ENCODE measurements at regions not wholly inside any gene's neighbourhood (a gene's known extent, or its start where the extent isn't known, plus 50 kb on each side); places are given as distances from the start of the nearest gene placed in this dataset.
A peak's percentile ranks its signal among the peaks of the same experiment; 100 is the strongest.

DNA sequence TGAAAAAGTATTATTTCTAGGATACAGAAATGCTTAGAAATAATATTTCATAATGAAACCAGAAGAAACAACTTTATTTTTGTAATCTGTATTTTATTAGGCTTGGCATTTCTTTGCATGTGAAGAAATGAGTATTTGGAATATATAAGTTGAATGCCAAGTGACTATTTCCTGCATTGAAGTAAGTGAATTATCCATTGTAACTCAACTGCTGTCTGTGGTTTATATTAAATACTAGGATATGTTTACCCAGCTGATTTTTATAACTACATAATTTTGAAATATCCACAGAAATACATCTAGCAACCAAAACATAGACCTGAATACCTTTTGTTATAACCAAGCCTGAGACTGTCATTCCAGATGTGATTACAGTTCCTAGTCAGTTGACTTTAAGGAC is 207.6 kb downstream of the THBS2 start:
- TF ChIP-seq, protein P1, sequence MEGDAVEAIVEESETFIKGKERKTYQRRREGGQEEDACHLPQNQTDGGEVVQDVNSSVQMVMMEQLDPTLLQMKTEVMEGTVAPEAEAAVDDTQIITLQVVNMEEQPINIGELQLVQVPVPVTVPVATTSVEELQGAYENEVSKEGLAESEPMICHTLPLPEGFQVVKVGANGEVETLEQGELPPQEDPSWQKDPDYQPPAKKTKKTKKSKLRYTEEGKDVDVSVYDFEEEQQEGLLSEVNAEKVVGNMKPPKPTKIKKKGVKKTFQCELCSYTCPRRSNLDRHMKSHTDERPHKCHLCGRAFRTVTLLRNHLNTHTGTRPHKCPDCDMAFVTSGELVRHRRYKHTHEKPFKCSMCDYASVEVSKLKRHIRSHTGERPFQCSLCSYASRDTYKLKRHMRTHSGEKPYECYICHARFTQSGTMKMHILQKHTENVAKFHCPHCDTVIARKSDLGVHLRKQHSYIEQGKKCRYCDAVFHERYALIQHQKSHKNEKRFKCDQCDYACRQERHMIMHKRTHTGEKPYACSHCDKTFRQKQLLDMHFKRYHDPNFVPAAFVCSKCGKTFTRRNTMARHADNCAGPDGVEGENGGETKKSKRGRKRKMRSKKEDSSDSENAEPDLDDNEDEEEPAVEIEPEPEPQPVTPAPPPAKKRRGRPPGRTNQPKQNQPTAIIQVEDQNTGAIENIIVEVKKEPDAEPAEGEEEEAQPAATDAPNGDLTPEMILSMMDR (IDR thresholded peaks at IDR 0.05): no peak
- ATAC-seq (ENCODE audit: insufficient number of reproducible peaks, low FRiP score, low read depth) (no peak), DNase-seq (ENCODE audit: low spot score) (no peak)
- Histone ChIP-seq H3K27me3 (replicated peaks; ENCODE audit: insufficient read depth) (no peaks in the 10 kb centered on the region), H3K4me1 (ENCODE audit: control insufficient read depth in 1 of 2, low read depth in 2 of 2) (peaks cover 18 to 31% of the 10 kb centered on the region in 2 donors), H3K4me3 (no peak overlapping the region), H3K36me3 (no peaks in the 10 kb centered on the region), H3K27ac (peak overlapping the region; percentile 18 to 71), H3K9me3 (no peaks in the 10 kb centered on the region)

DNA sequence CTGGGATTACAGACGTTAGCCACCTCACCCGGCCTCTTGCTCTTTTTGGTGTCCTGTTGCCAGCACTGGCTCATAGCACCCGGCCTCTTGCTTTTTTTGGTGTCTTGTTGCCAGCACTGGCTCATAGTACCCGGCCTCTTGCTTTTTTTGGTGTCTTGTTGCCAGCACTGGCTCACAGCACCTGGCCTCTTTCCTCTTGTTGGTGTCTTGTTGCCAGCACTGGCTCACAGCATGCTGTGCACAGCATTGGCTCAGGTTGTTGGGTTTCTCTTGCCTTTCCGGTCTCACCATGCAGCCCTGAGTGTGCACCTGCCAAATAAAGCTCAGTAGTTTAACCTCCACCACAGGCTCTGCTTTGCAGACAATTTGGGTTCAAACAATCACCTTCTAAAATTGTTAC is 208.2 kb downstream of the THBS2 start:
- no peaks in the 10 kb centered on the region for H3K9me3 ChIP-seq
- no peaks in the 10 kb centered on the region for H3K27me3 ChIP-seq (replicated peaks; ENCODE audit: insufficient read depth)
- H3K4me3 ChIP-seq: no peak overlapping the region
- H3K36me3 ChIP-seq: no peaks in the 10 kb centered on the region
- DNase-seq (ENCODE audit: low spot score) (no peak), ATAC-seq (ENCODE audit: insufficient number of reproducible peaks, low FRiP score, low read depth) (peak; percentile 35)
- peak overlapping the region; percentile 43 to 71 for H3K27ac ChIP-seq
- TF ChIP-seq, protein P1 (IDR thresholded peaks at IDR 0.05): no peak
- peaks cover 18 to 31% of the 10 kb centered on the region in 2 donors for H3K4me1 ChIP-seq (ENCODE audit: control insufficient read depth in 1 of 2, low read depth in 2 of 2)

DNA sequence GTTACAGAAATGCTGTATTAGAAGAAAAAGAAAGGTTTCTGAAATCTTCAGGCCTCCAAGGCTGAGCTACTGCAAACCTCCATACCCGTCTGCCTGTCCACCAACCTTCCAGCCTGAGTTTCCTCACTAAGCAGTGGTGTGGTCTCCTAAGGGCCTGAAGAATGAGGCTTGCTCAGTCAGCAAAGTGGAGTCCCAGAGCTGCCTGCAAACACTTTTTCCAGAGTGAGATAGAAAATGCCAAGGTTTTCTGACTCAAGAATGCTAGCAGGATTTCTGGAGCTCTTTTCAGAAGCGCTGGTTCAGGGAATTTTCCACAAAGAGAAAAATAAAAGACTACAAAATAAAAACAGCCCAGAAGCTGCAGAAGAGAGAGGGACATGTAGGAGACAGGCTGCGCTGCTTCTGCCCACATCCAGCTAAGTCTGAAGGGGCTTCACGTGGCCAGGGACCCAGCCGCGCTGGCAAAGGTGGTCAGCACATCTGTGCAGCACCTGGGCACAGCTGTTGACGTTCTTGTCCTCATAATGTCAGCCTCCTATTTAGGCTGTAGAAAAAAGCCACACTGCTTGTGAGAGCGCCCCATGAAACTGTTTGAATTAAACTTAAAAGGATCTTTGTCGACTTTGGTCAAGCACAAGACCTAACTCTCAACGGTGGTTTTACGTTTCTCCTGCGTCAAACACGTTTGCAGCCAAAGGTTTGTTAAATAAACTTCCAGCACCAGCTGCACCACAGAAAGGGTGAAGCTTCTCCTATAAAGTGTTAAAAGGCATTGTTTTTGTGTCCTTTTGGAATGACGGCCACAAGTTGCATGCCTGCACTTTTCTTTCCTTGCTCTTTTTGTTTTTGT is 209.0 kb downstream of the THBS2 start:
- ATAC-seq (ENCODE audit: insufficient number of reproducible peaks, low FRiP score, low read depth): no peak
- no peak for DNase-seq (ENCODE audit: low spot score)
- H3K9me3 ChIP-seq: no peaks in the 10 kb centered on the region
- H3K36me3 ChIP-seq: no peaks in the 10 kb centered on the region
- TF ChIP-seq, protein P1 (IDR thresholded peaks at IDR 0.05): no peak
- no peaks in the 10 kb centered on the region for H3K27me3 ChIP-seq (replicated peaks; ENCODE audit: insufficient read depth)
- peaks cover 18 to 31% of the 10 kb centered on the region in 2 donors for H3K4me1 ChIP-seq (ENCODE audit: control insufficient read depth in 1 of 2, low read depth in 2 of 2)
- H3K4me3 ChIP-seq: no peak overlapping the region
- peak overlapping the region; percentile 43 to 71 for H3K27ac ChIP-seq

DNA sequence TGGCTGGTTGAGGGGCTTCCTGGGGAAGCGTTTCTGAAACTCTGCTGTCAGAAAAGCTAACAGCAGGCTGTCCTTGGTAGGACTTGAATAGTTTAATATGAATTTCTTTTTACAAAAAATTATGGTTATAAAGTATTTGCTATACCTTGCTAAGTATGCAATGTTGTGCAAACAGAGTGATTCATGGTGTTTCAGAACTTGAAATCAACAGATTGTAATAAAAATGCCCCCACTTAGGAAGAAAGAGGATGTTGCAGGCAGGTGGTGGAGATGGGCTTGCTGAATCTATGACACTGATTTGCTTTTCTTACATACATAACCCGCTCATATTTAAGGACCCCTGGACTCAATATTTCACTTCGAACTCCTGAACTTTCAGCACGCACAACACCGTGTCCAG is 211.6 kb downstream of the THBS2 start:
- TF ChIP-seq, protein P1 (IDR thresholded peaks at IDR 0.05): no peak
- Histone ChIP-seq H3K9me3 (peaks cover 3% of the 10 kb centered on the region), H3K4me1 (ENCODE audit: control insufficient read depth in 1 of 2, low read depth in 2 of 2) (peaks cover 16 to 26% of the 10 kb centered on the region in 2 donors), H3K36me3 (no peaks in the 10 kb centered on the region), H3K27me3 (replicated peaks; ENCODE audit: insufficient read depth) (no peaks in the 10 kb centered on the region), H3K4me3 (no peak overlapping the region), H3K27ac (no peak overlapping the region)
- DNase-seq (ENCODE audit: low spot score): no peak
- no peak for ATAC-seq (ENCODE audit: insufficient number of reproducible peaks, low FRiP score, low read depth)

DNA sequence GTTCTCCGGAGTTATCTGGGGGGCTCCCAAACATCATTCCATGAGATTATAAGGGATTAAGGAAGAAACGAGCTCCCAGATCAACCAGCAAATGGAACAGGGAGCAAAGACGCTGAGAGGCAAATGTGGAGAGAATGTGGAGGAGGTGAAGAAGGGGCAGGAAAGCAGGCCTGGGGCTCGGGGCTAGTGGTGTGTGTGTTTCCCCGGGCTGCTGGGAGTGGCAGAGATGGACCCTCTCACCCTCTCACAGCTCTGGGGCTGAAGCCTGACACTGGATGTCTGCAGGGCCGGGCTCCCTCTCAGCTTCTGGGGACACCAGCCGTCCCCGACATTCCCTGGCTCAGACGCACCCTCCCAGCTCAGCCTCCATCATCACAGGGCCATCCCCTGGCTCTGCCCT is 212.6 kb downstream of the THBS2 start:
- Histone ChIP-seq H3K36me3 (no peaks in the 10 kb centered on the region), H3K9me3 (peaks cover 3% of the 10 kb centered on the region), H3K27me3 (replicated peaks; ENCODE audit: insufficient read depth) (no peaks in the 10 kb centered on the region), H3K4me1 (ENCODE audit: control insufficient read depth in 1 of 2, low read depth in 2 of 2) (peaks cover 11 to 19% of the 10 kb centered on the region in 2 donors), H3K27ac (no peak overlapping the region), H3K4me3 (no peak overlapping the region)
- ATAC-seq (ENCODE audit: insufficient number of reproducible peaks, low FRiP score, low read depth): no peak
- DNase-seq (ENCODE audit: low spot score): no peak
- TF ChIP-seq, protein P1 (IDR thresholded peaks at IDR 0.05): no peak

Data from thoracic aorta (tissue), 2 donors.